Natural killer cell (primary cell): ENCODE measurements at regions not wholly inside any gene's neighbourhood (a gene's known extent, or its start where the extent isn't known, plus 50 kb on each side); places are given as distances from the start of the nearest gene placed in this dataset.
"Not testable (repeated sequence)": the region's sequence is repeated elsewhere in the genome, so short reads cannot be mapped to it uniquely, and the experiment has no call there.

ENCODE experiments used
- ATAC-seq, 3 donors: fragments of 150-1000 bp in 2 of 3; fragments of 200-7000 bp in 1 of 3; cut with Tn5 transposase; 1 replicate in 1 of 3; 2 replicates in 2 of 3; pipeline ENCODE4 v1.10.0; 2021; ENCODE audit warnings: mild to moderate bottlenecking in 2 of 3, moderate library complexity in 2 of 3
- DNase-seq, 2 donors: peaks; one replicate each; pipeline versions ENCODE4 v3.0.0 to v3.0.0-alpha.2; 2013 to 2021; ENCODE audit warnings: mixed read lengths in 1 of 2
- H3K27ac ChIP-seq: one replicate; pipeline ENCODE4 v1.5.1; 2013; ENCODE audit warnings: mild to moderate bottlenecking, low read length
- H3K27me3 ChIP-seq: one replicate; pipeline ENCODE4 v1.6.1; 2013; ENCODE audit warnings: low read length; ENCODE audit not compliant: control insufficient read depth, insufficient read depth
- H3K36me3 ChIP-seq: one replicate; pipeline ENCODE4 v1.6.1; 2013; ENCODE audit warnings: low read length; ENCODE audit not compliant: control insufficient read depth, insufficient read depth
- H3K4me1 ChIP-seq: one replicate; pipeline ENCODE4 v1.6.1; 2013; ENCODE audit warnings: low read length; ENCODE audit not compliant: control insufficient read depth, insufficient read depth
- H3K4me3 ChIP-seq: one replicate; pipeline ENCODE4 v1.5.1; 2013; ENCODE audit warnings: low read length
- H3K9me3 ChIP-seq: one replicate; pipeline ENCODE4 v1.6.1; 2013; ENCODE audit warnings: low read length; ENCODE audit not compliant: control insufficient read depth, insufficient read depth
- H3K27ac Mint-ChIP-seq, 2 donors: one replicate each; pipeline ENCODE4 v1.8.0; 2022; ENCODE audit warnings: mild to moderate bottlenecking in 2 of 2, mixed read lengths in 2 of 2, moderate library complexity in 1 of 2
- H3K27me3 Mint-ChIP-seq, 2 donors: one replicate each; pipeline ENCODE4 v1.8.0; 2022; ENCODE audit warnings: low read depth in 2 of 2, mixed read lengths in 2 of 2
- H3K36me3 Mint-ChIP-seq: one replicate; pipeline ENCODE4 v1.8.0; 2022; ENCODE audit warnings: mixed read lengths
- H3K4me1 Mint-ChIP-seq, 2 donors: one replicate each; pipeline ENCODE4 v1.8.0; 2022; ENCODE audit warnings: mixed read lengths in 2 of 2
- H3K4me3 Mint-ChIP-seq: one replicate; pipeline ENCODE4 v1.8.0; 2022; ENCODE audit warnings: mild to moderate bottlenecking, moderate library complexity, mixed read lengths
- H3K9me3 Mint-ChIP-seq, 2 donors: one replicate each; pipeline ENCODE4 v1.8.0; 2022; ENCODE audit warnings: mixed read lengths in 2 of 2
- whole genome bisulfite sequencing: methylation state at CpG from one replicate; pipeline ENCODE4 v1.1.7; 2013; ENCODE audit warnings: missing lambda C conversion rate; ENCODE audit not compliant: insufficient coverage; 5-methylcytosine and 5-hydroxymethylcytosine counted together
- intact Hi-C: fragments of 100-400 bp; cut with micrococcal nuclease; formaldehyde crosslinking; loops from one replicate; pipeline ENCODE4 v1.14.2; 2022
- TF ChIP-seq, protein P1 (sequence below): fragments of 200-600 bp; IDR thresholded peaks from one replicate; pipeline ENCODE4 v1.8.0; 2022; ENCODE audit warnings: antibody characterized with exemption

DNA sequence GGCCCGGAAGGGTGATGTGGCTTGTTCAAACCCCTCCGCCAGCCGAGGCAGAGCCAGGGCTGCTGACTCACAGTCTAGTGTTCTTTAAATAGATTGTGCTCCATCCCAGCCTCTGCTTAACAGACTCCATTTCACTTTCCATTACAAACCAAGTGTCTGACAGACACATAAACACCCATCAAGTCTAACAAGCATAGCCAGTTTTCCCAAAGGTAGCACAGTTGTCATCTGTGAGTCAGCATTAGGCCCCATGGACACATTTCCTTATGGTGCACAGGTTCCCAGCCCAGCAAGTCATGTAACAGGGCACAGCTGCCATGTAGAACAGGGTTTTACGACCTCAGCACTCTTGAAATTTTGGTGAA is 109.9 kb upstream of the RAP2B start:
- WGBS: 67% methylated on average over 4 of the region's 4 CpGs
- ATAC-seq: no peak

DNA sequence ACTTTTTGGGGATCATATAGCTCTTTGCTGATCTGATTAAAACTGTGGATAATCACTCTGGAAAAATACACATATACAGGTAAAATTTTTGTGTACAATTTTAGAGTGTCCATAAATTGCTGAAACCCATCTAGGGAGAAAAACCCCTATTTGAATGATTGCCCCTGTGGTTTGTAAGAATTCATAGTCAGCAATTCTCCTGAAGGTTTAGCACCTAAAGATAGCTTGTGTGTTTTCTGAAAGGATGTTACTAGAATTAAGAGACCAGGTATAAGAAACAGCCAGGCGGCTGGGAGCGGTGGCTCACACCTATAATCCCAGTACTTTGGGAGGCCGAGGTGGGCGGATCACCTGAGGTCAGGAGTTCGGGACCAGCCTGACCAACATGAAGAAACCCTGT is 106.8 kb upstream of the RAP2B start:
- no peak for ATAC-seq
- 83% methylated on average over 5 of the region's 5 CpGs for WGBS
- Histone ChIP-seq H3K27me3 (no peaks in the 10 kb centered on the region), H3K9me3 (no peaks in the 10 kb centered on the region), H3K36me3 (no peaks in the 10 kb centered on the region), H3K4me1 (no peaks in the 10 kb centered on the region), H3K27ac (no peak overlapping the region), H3K4me3 (no peak overlapping the region)
- DNase-seq: no peak
- intact Hi-C loops: no loop called here
- no peak overlapping the region for H3K27ac Mint-ChIP-seq
- no peaks in the 10 kb centered on the region for H3K9me3 Mint-ChIP-seq
- no peaks in the 10 kb centered on the region for H3K36me3 Mint-ChIP-seq
- TF ChIP-seq, protein P1, sequence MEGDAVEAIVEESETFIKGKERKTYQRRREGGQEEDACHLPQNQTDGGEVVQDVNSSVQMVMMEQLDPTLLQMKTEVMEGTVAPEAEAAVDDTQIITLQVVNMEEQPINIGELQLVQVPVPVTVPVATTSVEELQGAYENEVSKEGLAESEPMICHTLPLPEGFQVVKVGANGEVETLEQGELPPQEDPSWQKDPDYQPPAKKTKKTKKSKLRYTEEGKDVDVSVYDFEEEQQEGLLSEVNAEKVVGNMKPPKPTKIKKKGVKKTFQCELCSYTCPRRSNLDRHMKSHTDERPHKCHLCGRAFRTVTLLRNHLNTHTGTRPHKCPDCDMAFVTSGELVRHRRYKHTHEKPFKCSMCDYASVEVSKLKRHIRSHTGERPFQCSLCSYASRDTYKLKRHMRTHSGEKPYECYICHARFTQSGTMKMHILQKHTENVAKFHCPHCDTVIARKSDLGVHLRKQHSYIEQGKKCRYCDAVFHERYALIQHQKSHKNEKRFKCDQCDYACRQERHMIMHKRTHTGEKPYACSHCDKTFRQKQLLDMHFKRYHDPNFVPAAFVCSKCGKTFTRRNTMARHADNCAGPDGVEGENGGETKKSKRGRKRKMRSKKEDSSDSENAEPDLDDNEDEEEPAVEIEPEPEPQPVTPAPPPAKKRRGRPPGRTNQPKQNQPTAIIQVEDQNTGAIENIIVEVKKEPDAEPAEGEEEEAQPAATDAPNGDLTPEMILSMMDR: no peak
- H3K27me3 Mint-ChIP-seq: peaks cover 0 to 11% of the 10 kb centered on the region in 2 donors
- no peak overlapping the region for H3K4me3 Mint-ChIP-seq
- peaks cover 0 to 6% of the 10 kb centered on the region in 2 donors for H3K4me1 Mint-ChIP-seq

More for the DNA sequence above, 109.9 kb upstream of the RAP2B start:
- H3K4me3 ChIP-seq: no peak overlapping the region
- DNase-seq: no peak
- intact Hi-C loops: no loop called here
- Mint-ChIP-seq H3K36me3 (no peaks in the 10 kb centered on the region), H3K4me3 (no peak overlapping the region), H3K4me1 (no peaks in the 10 kb centered on the region), H3K27ac (no peak overlapping the region), H3K27me3 (peaks cover 0 to 11% of the 10 kb centered on the region in 2 donors), H3K9me3 (no peaks in the 10 kb centered on the region)
- H3K36me3 ChIP-seq: no peaks in the 10 kb centered on the region
- H3K9me3 ChIP-seq: no peaks in the 10 kb centered on the region
- H3K27me3 ChIP-seq: no peaks in the 10 kb centered on the region
- H3K27ac ChIP-seq: no peak overlapping the region
- TF ChIP-seq, protein P1: no peak
- H3K4me1 ChIP-seq: no peaks in the 10 kb centered on the region

DNA sequence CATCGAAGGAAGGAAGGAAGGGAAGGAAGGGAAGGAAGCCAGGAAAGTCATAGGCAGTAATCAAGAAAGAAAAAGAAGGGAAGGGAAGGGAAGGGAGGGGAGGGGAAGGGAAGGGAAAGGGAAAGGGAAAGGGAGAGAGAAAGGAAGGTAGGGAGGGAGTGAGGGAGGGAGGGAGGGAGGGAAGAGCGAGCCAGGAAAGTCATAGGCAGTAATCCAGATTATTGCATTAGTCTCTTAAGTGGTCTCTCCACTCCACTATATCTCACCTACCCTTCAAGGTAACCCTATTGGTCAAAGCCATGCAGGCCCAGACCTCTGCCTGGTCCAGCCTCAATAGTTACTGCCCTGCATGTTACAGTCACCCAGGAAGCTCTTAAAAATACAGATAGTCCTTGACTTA is 106.2 kb upstream of the RAP2B start:
- Mint-ChIP-seq H3K4me3 (no peak overlapping the region), H3K27me3 (peaks cover 0 to 11% of the 10 kb centered on the region in 2 donors), H3K27ac (no peak overlapping the region), H3K4me1 (peaks cover 0 to 6% of the 10 kb centered on the region in 2 donors), H3K36me3 (no peaks in the 10 kb centered on the region), H3K9me3 (no peaks in the 10 kb centered on the region)
- intact Hi-C loops: no loop called here
- TF ChIP-seq, protein P1: no peak
- Histone ChIP-seq H3K9me3 (no peaks in the 10 kb centered on the region), H3K36me3 (no peaks in the 10 kb centered on the region), H3K4me1 (no peaks in the 10 kb centered on the region), H3K4me3 (no peak overlapping the region), H3K27me3 (no peaks in the 10 kb centered on the region), H3K27ac (no peak overlapping the region)
- WGBS: 83% methylated on average over 1 of the region's 2 CpGs
- DNase-seq (no peak), ATAC-seq (no peak)

DNA sequence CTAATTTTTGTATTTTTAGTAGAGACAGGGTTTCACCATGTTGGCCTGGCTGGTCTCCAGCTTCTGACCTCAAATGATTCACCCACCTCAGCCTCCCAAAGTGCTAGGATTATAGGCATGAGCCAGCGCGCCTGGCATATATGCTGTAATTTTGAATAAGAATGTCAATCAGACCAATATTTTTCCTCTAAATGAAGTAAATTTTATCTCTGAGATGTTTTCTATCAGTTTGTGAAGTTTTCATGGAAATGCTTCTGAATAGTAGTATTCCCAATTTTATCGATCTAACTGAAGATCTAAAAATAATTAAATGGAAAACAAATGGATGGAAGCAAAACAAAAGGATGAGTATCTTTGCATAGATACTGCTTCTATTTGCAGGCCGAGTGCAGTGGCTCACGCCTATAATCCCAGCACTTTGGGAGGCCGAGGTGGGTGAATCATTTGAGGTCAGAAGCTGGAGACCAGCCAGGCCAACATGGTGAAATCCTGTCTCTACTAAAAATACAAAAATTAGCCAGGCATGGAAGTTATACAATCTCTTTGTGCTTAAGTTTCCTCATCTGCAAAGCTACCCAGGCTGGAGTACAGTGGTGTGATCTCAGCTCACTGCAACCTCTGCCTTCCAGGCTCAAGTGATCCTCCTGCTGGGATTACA is 103.9 kb upstream of the RAP2B start:
- ATAC-seq: peak in 1 of 3 donors; percentile 60
- H3K9me3 ChIP-seq, H3K4me1 ChIP-seq, H3K36me3 Mint-ChIP-seq, H3K9me3 Mint-ChIP-seq, H3K4me3 Mint-ChIP-seq, H3K27ac ChIP-seq, intact Hi-C loops, H3K27me3 ChIP-seq, H3K4me3 ChIP-seq, H3K4me1 Mint-ChIP-seq, H3K36me3 ChIP-seq, H3K27me3 Mint-ChIP-seq, H3K27ac Mint-ChIP-seq: not testable (repeated sequence)
- 57% methylated on average over 4 of the region's 6 CpGs for WGBS
- peak in 1 of 2 donors; percentile 28 for DNase-seq
